Spleen (tissue), 11 donors: ENCODE measurements at regions not wholly inside any gene's neighbourhood (a gene's known extent, or its start where the extent isn't known, plus 50 kb on each side); places are given as distances from the start of the nearest gene placed in this dataset.

Experiments used
- DNase-seq: peaks from one replicate; pipeline ENCODE4 v3.0.0-alpha.2; 2020
- H3K27ac ChIP-seq, 8 donors: fragments of 200-600 bp; sonication (generic) in 7 of 8; 1 replicate in 4 of 8; 2 replicates in 4 of 8; pipeline versions ENCODE4 v1.5.0 to v1.8.0; 2016 to 2021; ENCODE audit warnings: inconsistent platforms in 4 of 8, mild to moderate bottlenecking in 4 of 8, moderate library complexity in 1 of 8
- H3K27me3 ChIP-seq, 7 donors: fragments of 200-600 bp; sonication (generic) in 6 of 7; replicated peaks in 1 of 7; 1 replicate in 4 of 7; 2 replicates in 3 of 7; pipeline versions ENCODE4 v1.5.0 to v1.8.0; 2016 to 2021; ENCODE audit warnings: inconsistent platforms in 3 of 7, mild to moderate bottlenecking in 1 of 7
- H3K36me3 ChIP-seq, 6 donors: fragments of 200-600 bp; sonication (generic) in 5 of 6; 1 replicate in 4 of 6; 2 replicates in 2 of 6; pipeline versions ENCODE4 v1.5.0 to v1.8.0; 2016 to 2021; ENCODE audit warnings: inconsistent platforms in 2 of 6
- H3K4me1 ChIP-seq, 6 donors: fragments of 200-600 bp; sonication (generic) in 5 of 6; 1 replicate in 3 of 6; 2 replicates in 3 of 6; pipeline versions ENCODE4 v1.5.0 to v1.8.0; 2016 to 2021; ENCODE audit warnings: inconsistent platforms in 3 of 6
- H3K4me3 ChIP-seq, 8 donors: fragments of 200-600 bp; sonication (generic) in 7 of 8; 1 replicate in 4 of 8; 2 replicates in 4 of 8; pipeline versions ENCODE4 v1.5.0 to v1.8.0; 2016 to 2021; ENCODE audit warnings: inconsistent platforms in 4 of 8, mild to moderate bottlenecking in 4 of 8, moderate library complexity in 2 of 8
- H3K9me3 ChIP-seq, 8 donors: fragments of 200-600 bp; sonication (generic) in 7 of 8; 1 replicate in 4 of 8; 2 replicates in 4 of 8; pipeline versions ENCODE4 v1.5.0 to v1.8.0; 2016 to 2021; ENCODE audit warnings: inconsistent platforms in 4 of 8
- CTCF ChIP-seq, 11 experiments: fragments of 200-600 bp in 7 of 11; fragments of 450-650 bp in 4 of 11; sonication (generic) in 4 of 11; IDR thresholded peaks in 8 of 11; conservative IDR thresholded peaks in 3 of 11; 1 replicate in 7 of 11; 2 replicates in 4 of 11; pipeline versions ENCODE4 v1.4.0 to v1.8.0; 2016 to 2021; ENCODE audit warnings: antibody characterized with exemption in 11 of 11, inconsistent platforms in 4 of 11, mild to moderate bottlenecking in 1 of 11
- POLR2A ChIP-seq, 3 donors: fragments of 450-650 bp; IDR thresholded peaks; one replicate each; pipeline ENCODE4 v1.5.1; 2017; ENCODE audit warnings: antibody characterized with exemption in 3 of 3, mild to moderate bottlenecking in 1 of 3
- POLR2AphosphoS5 ChIP-seq, 3 donors: sonication (generic); formaldehyde crosslinking; IDR thresholded peaks; one replicate each; pipeline ENCODE4 v1.5.1; 2017; ENCODE audit warnings: antibody characterized with exemption in 3 of 3
- WGBS, 5 donors: extraction: QIAGEN DNeasy Blood & Tissue Kit in 3 of 5; methylation state at CpG; one replicate each; pipeline versions ENCODE4 v1.1.5 to v1.1.7; 2013 to 2018; 5-methylcytosine and 5-hydroxymethylcytosine counted together
- intact Hi-C: fragments of 100-400 bp; cut with DNase I; formaldehyde crosslinking; loops from one replicate; pipeline ENCODE4 v1.15.0; 2023; ENCODE audit warnings: low total_unique reads
- donor health status: healthy with polysubstance abuse.
- donor health status: DM: no; HTN: no; CAD: no; lungs with moderate emphysema.
- donor health status: DM: no; HTN: no; CAD: no.
- donor health status: Bipolar disorder and iron deficiency.
- donor health status: healthy.
- donor health status: DM: no; HTN: no; CAD: no.
- donor health status: DM: yes; HTN: yes; CAD: no.

- H3K36me3 ChIP-seq: no peaks in the 10 kb centered on the region
- 64 to 83% (median 76%) methylated on average over 6 of the region's 6 CpGs for WGBS, 5 donors
- H3K27ac ChIP-seq: peak overlapping the region in 2 of 8 donors; percentile 24 to 61
- H3K9me3 ChIP-seq: peaks cover 0 to 4% (median 0%) of the 10 kb centered on the region in 8 donors
- DNase-seq: peak; percentile 54
- no peak for TF ChIP-seq CTCF (IDR thresholded peaks at IDR 0.05 in 8 of 11, conservative IDR thresholded peaks at IDR 0.05 in 3 of 11)
- no peak for TF ChIP-seq POLR2AphosphoS5 (IDR thresholded peaks at IDR 0.05)
- no peak for TF ChIP-seq POLR2A (IDR thresholded peaks at IDR 0.05)
- intact Hi-C loops: no loop called here
- H3K27me3 ChIP-seq: peaks cover 0 to 33% (median 0%) of the 10 kb centered on the region in 7 donors
- H3K4me3 ChIP-seq: no peak overlapping the region
- H3K4me1 ChIP-seq: peaks cover 0 to 3% (median 0%) of the 10 kb centered on the region in 6 donors
Measured at GRCh38 chr16:86970279-86970678, 346.9 kb downstream of the C16orf95 start.

GRCh38 chr16:86970726-86971125, 346.5 kb downstream of the C16orf95 start:
- 82 to 97% (median 87%) methylated on average over 4 of the region's 4 CpGs for WGBS, 5 donors
- DNase-seq: peak; percentile 34

GRCh38 chr16:86971251-86971650, 345.9 kb downstream of the C16orf95 start:
- no peak overlapping the region for H3K4me3 ChIP-seq
- no peak overlapping the region for H3K27ac ChIP-seq
- peaks cover 0 to 4% (median 0%) of the 10 kb centered on the region in 8 donors for H3K9me3 ChIP-seq
- peaks cover 0 to 33% (median 0%) of the 10 kb centered on the region in 7 donors for H3K27me3 ChIP-seq
- no peaks in the 10 kb centered on the region for H3K36me3 ChIP-seq
- whole genome bisulfite sequencing, 5 donors: 50 to 79% (median 74%) methylated on average over 8 of the region's 8 CpGs
- peaks cover 0 to 3% (median 0%) of the 10 kb centered on the region in 6 donors for H3K4me1 ChIP-seq
- DNase-seq: peak; percentile 43
- intact Hi-C loops: no loop called here
- no peak for TF ChIP-seq CTCF (IDR thresholded peaks at IDR 0.05 in 8 of 11, conservative IDR thresholded peaks at IDR 0.05 in 3 of 11)
- no peak for TF ChIP-seq POLR2AphosphoS5 (IDR thresholded peaks at IDR 0.05)
- TF ChIP-seq POLR2A (IDR thresholded peaks at IDR 0.05): no peak

More at GRCh38 chr16:86970726-86971125, 346.5 kb downstream of the C16orf95 start:
- no peak overlapping the region for H3K4me3 ChIP-seq
- H3K9me3 ChIP-seq: peaks cover 0 to 4% (median 0%) of the 10 kb centered on the region in 8 donors
- intact Hi-C loops: no loop called here
- H3K27me3 ChIP-seq: peaks cover 0 to 33% (median 0%) of the 10 kb centered on the region in 7 donors
- no peak for TF ChIP-seq POLR2A (IDR thresholded peaks at IDR 0.05)
- peak overlapping the region in 2 of 8 donors; percentile 24 to 61 for H3K27ac ChIP-seq
- no peaks in the 10 kb centered on the region for H3K36me3 ChIP-seq
- H3K4me1 ChIP-seq: peaks cover 0 to 3% (median 0%) of the 10 kb centered on the region in 6 donors

- WGBS, 5 donors: 77 to 100% (median 95%) methylated on average over 2 of the region's 2 CpGs
- Histone ChIP-seq H3K9me3 (peaks cover 0 to 4% (median 0%) of the 10 kb centered on the region in 8 donors), H3K27ac (no peak overlapping the region), H3K36me3 (no peaks in the 10 kb centered on the region), H3K27me3 (peaks cover 0 to 49% (median 0%) of the 10 kb centered on the region in 7 donors), H3K4me3 (no peak overlapping the region), H3K4me1 (peaks cover 0 to 3% (median 0%) of the 10 kb centered on the region in 6 donors)
- intact Hi-C loops: no loop called here
- DNase-seq: peak; percentile 29
- TF ChIP-seq POLR2A (IDR thresholded peaks at IDR 0.05): no peak
- no peak for TF ChIP-seq CTCF (IDR thresholded peaks at IDR 0.05 in 8 of 11, conservative IDR thresholded peaks at IDR 0.05 in 3 of 11)
- no peak for TF ChIP-seq POLR2AphosphoS5 (IDR thresholded peaks at IDR 0.05)
Measured at GRCh38 chr16:86974120-86974519, 343.1 kb downstream of the C16orf95 start.
